ENCODE measurements at regions not wholly inside any gene's neighbourhood (a gene's known extent, or its start where the extent isn't known, plus 50 kb on each side); places are given as distances from the start of the nearest gene placed in this dataset.

- no peaks in the 10 kb centered on the region for H3K36me3 ChIP-seq (ENCODE audit: control insufficient read depth, insufficient read depth, low read length)
- H3K4me3 ChIP-seq (ENCODE audit: low read depth, low read length): no peak overlapping the region
- no peaks in the 10 kb centered on the region; the same call in 1 of the 2 replicates for H3K27me3 ChIP-seq (ENCODE audit: control insufficient read depth, insufficient read depth, low read length)
- no peak for TF ChIP-seq CTCF (IDR thresholded peaks at IDR 0.05; ENCODE audit: insufficient read depth, low read depth, low read length)
- ChIA-PET CTCF (no interaction called here), POLR2A (no interaction called here)
- no peak for DNase-seq (ENCODE audit: low read depth)
These were observed 394.8 kb downstream of the PBX1 start for GRCh38 chr1:164953815-164954214.

GRCh38 chr1:164953098-164953497 is 394.1 kb downstream of the PBX1 start:
- no peak for DNase-seq (ENCODE audit: low read depth)
- H3K36me3 ChIP-seq (ENCODE audit: control insufficient read depth, insufficient read depth, low read length): no peaks in the 10 kb centered on the region
- H3K4me3 ChIP-seq (ENCODE audit: low read depth, low read length): no peak overlapping the region
- ChIA-PET POLR2A (no interaction called here), CTCF (no interaction called here)
- TF ChIP-seq CTCF (IDR thresholded peaks at IDR 0.05; ENCODE audit: insufficient read depth, low read depth, low read length): no peak
- H3K27me3 ChIP-seq (ENCODE audit: control insufficient read depth, insufficient read depth, low read length): no peaks in the 10 kb centered on the region; the same call in 1 of the 2 replicates

GRCh38 chr1:164951508-164951907 is 392.5 kb downstream of the PBX1 start:
- no peak overlapping the region for H3K4me3 ChIP-seq (ENCODE audit: low read depth, low read length)
- no peaks in the 10 kb centered on the region; the same call in 1 of the 2 replicates for H3K27me3 ChIP-seq (ENCODE audit: control insufficient read depth, insufficient read depth, low read length)
- no peaks in the 10 kb centered on the region for H3K36me3 ChIP-seq (ENCODE audit: control insufficient read depth, insufficient read depth, low read length)
- TF ChIP-seq CTCF (IDR thresholded peaks at IDR 0.05; ENCODE audit: insufficient read depth, low read depth, low read length): no peak
- CTCF ChIA-PET: no interaction called here
- POLR2A ChIA-PET: no interaction called here
- no peak for DNase-seq (ENCODE audit: low read depth)

GRCh38 chr1:164950541-164950986 is 391.6 kb downstream of the PBX1 start:
- no peaks in the 10 kb centered on the region; the same call in 1 of the 2 replicates for H3K27me3 ChIP-seq (ENCODE audit: control insufficient read depth, insufficient read depth, low read length)
- no peaks in the 10 kb centered on the region for H3K36me3 ChIP-seq (ENCODE audit: control insufficient read depth, insufficient read depth, low read length)
- no peak for TF ChIP-seq CTCF (IDR thresholded peaks at IDR 0.05; ENCODE audit: insufficient read depth, low read depth, low read length)
- H3K4me3 ChIP-seq (ENCODE audit: low read depth, low read length): no peak overlapping the region
- CTCF ChIA-PET: no interaction called here
- POLR2A ChIA-PET: no interaction called here
- no peak for DNase-seq (ENCODE audit: low read depth)

- no peak overlapping the region for H3K4me3 ChIP-seq (ENCODE audit: low read depth, low read length)
- POLR2A ChIA-PET: no interaction called here
- no peak for DNase-seq (ENCODE audit: low read depth)
- no peaks in the 10 kb centered on the region; the same call in 1 of the 2 replicates for H3K27me3 ChIP-seq (ENCODE audit: control insufficient read depth, insufficient read depth, low read length)
- H3K36me3 ChIP-seq (ENCODE audit: control insufficient read depth, insufficient read depth, low read length): no peaks in the 10 kb centered on the region
- TF ChIP-seq CTCF (IDR thresholded peaks at IDR 0.05; ENCODE audit: insufficient read depth, low read depth, low read length): no peak
- CTCF ChIA-PET: no interaction called here
These were observed 390.9 kb downstream of the PBX1 start for GRCh38 chr1:164949771-164950471.

All from BJ (cell line).